Tongue (tissue), 1 donor: ENCODE measurements at regions not wholly inside any gene's neighbourhood (a gene's known extent, or its start where the extent isn't known, plus 50 kb on each side); places are given as distances from the start of the nearest gene placed in this dataset.
A peak's percentile ranks its signal among the peaks of the same experiment; 100 is the strongest.

ENCODE experiments used
- DNase-seq: peaks from one replicate; pipeline ENCODE4 v3.0.0-alpha.2; 2015

GRCh38 chr4:3668825-3669552 lies 97.2 kb upstream of the ADRA2C start:
- no peak for DNase-seq

GRCh38 chr4:3667258-3667657 lies 98.9 kb upstream of the ADRA2C start:
- DNase-seq, result no peak

- no peak for DNase-seq
Measured at GRCh38 chr4:3666263-3666662, 99.9 kb upstream of the ADRA2C start.

GRCh38 chr4:3665360-3665891 lies 100.8 kb upstream of the ADRA2C start:
- DNase-seq, result no peak

- DNase-seq, result no peak
Measured at GRCh38 chr4:3663791-3664190, 102.4 kb upstream of the ADRA2C start.

GRCh38 chr4:3662516-3662915 lies 103.7 kb upstream of the ADRA2C start:
- no peak for DNase-seq

GRCh38 chr4:3661989-3662388 lies 104.2 kb upstream of the ADRA2C start:
- DNase-seq, result no peak

- DNase-seq, result no peak
Measured at GRCh38 chr4:3660928-3661515, 105.2 kb upstream of the ADRA2C start.

- peak; percentile 95 for DNase-seq
Measured at GRCh38 chr4:3660086-3660927, 105.9 kb upstream of the ADRA2C start.

- no peak for DNase-seq
Measured at GRCh38 chr4:3659131-3659530, 107.1 kb upstream of the ADRA2C start.

GRCh38 chr4:3658530-3658913 lies 107.7 kb upstream of the ADRA2C start:
- no peak for DNase-seq

GRCh38 chr4:3657902-3658529 lies 108.2 kb upstream of the ADRA2C start:
- DNase-seq, result no peak

GRCh38 chr4:3656416-3657356 lies 109.5 kb upstream of the ADRA2C start:
- no peak for DNase-seq

- no peak for DNase-seq
Measured at GRCh38 chr4:3655963-3656362, 110.2 kb upstream of the ADRA2C start.

GRCh38 chr4:3655485-3655884 lies 110.7 kb upstream of the ADRA2C start:
- no peak for DNase-seq

- no peak for DNase-seq
Measured at GRCh38 chr4:3654036-3654807, 112.0 kb upstream of the ADRA2C start.

GRCh38 chr4:3652586-3652985 lies 113.6 kb upstream of the ADRA2C start:
- no peak for DNase-seq

GRCh38 chr4:3651267-3651845 lies 114.8 kb upstream of the ADRA2C start:
- DNase-seq, result no peak

GRCh38 chr4:3649491-3649890 lies 116.7 kb upstream of the ADRA2C start:
- DNase-seq, result no peak

- DNase-seq, result no peak
Measured at GRCh38 chr4:3648731-3649130, 116.5 kb upstream of the LRPAP1 start.
